Right cardiac atrium (tissue), 5 donors: ENCODE measurements at regions not wholly inside any gene's neighbourhood (a gene's known extent, or its start where the extent isn't known, plus 50 kb on each side); places are given as distances from the start of the nearest gene placed in this dataset.
A peak's percentile ranks its signal among the peaks of the same experiment; 100 is the strongest.

Experiments used
- ATAC-seq, 2 donors: fragments of 200-7000 bp; cut with Tn5 transposase; one replicate each; pipeline versions ENCODE4 v1.8.0 to v1.9.1; 2020; ENCODE audit warnings: moderate library complexity in 2 of 2, mild to moderate bottlenecking in 1 of 2
- DNase-seq, 3 donors: peaks; one replicate each; pipeline ENCODE4 v3.0.0-alpha.2; 2020
- H3K27ac ChIP-seq: one replicate; pipeline ENCODE4 v1.5.1; 2013; ENCODE audit warnings: mild to moderate bottlenecking, low read length, control low read depth, moderate library complexity
- H3K27me3 ChIP-seq: one replicate; pipeline ENCODE4 v1.6.1; 2013; ENCODE audit not compliant: control insufficient read depth, insufficient read depth
- H3K4me1 ChIP-seq: one replicate; pipeline ENCODE4 v1.6.1; 2013; ENCODE audit warnings: low read length; ENCODE audit not compliant: control insufficient read depth, insufficient read depth
- H3K4me3 ChIP-seq: one replicate; pipeline ENCODE4 v1.5.1; 2013; ENCODE audit warnings: low read length, control low read depth
- H3K9me3 ChIP-seq: one replicate; pipeline ENCODE4 v1.6.1; 2013; ENCODE audit warnings: low read length; ENCODE audit not compliant: control insufficient read depth
- WGBS: extraction: QIAGEN DNeasy Blood & Tissue Kit; methylation state at CpG from one replicate; pipeline ENCODE4 v1.1.7; 2013; 5-methylcytosine and 5-hydroxymethylcytosine counted together
- intact Hi-C, 4 donors: fragments of 100-400 bp; cut with DNase I; formaldehyde crosslinking; loops; one replicate each; pipeline versions ENCODE4 v1.11.0 to v1.14.0; 2022 to 2023
- donor health status: healthy with polysubstance abuse.
- donor health status: DM: no; HTN: yes; CAD: no.
- donor health status: DM: no; HTN: no; CAD: no.
- donor health status: DM: no; HTN: yes; CAD: no; lungs with severe emphysema.
- donor health status: DM: yes; HTN: yes; CAD: no.

DNA sequence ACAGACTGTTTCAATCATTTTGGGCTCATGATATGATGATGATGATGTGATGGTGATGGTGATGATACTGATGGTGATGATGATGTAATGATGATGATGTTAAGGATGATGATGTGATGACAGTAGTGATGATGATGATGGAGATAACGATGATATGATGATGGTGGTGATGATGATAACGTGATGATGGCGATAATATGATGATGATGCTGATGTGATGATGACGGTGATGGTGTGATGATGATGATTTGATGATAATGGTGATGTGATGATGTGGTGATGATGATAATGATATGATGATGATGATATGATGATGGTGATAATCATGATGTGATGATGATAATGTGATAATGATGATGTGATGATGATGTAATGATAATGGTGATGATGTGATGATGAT is 612.6 kb downstream of the AACS start:
- H3K9me3 ChIP-seq: no peaks in the 10 kb centered on the region
- ATAC-seq: no peak
- WGBS: 92% methylated on average over 4 of the region's 4 CpGs
- H3K27me3 ChIP-seq: no peaks in the 10 kb centered on the region
- H3K4me1 ChIP-seq: no peaks in the 10 kb centered on the region
- no peak overlapping the region for H3K4me3 ChIP-seq
- intact Hi-C loops: no loop called here
- H3K27ac ChIP-seq: no peak overlapping the region
- no peak for DNase-seq

DNA sequence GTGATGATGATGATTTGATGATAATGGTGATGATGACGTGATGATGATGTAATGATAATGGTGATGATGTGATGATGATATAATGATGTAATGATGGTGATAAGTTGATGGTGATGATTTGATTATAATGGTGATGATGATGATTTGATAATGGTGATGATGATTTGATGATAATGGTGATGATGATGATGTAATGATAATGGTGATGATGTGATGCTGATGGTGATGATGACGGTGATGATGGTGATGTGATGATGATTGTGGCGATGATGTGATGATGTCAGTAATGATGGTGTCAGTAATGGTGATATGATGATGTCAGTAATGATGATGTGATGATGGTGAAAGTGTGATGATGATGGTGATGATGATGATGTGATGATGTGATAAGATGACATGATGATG is 613.4 kb downstream of the AACS start:
- H3K27ac ChIP-seq: no peak overlapping the region
- H3K4me3 ChIP-seq: no peak overlapping the region
- intact Hi-C loops: no loop called here
- no peaks in the 10 kb centered on the region for H3K27me3 ChIP-seq
- H3K4me1 ChIP-seq: no peaks in the 10 kb centered on the region
- ATAC-seq: no peak
- DNase-seq: no peak
- no peaks in the 10 kb centered on the region for H3K9me3 ChIP-seq
- WGBS: 72% methylated on average over 3 of the region's 3 CpGs

DNA sequence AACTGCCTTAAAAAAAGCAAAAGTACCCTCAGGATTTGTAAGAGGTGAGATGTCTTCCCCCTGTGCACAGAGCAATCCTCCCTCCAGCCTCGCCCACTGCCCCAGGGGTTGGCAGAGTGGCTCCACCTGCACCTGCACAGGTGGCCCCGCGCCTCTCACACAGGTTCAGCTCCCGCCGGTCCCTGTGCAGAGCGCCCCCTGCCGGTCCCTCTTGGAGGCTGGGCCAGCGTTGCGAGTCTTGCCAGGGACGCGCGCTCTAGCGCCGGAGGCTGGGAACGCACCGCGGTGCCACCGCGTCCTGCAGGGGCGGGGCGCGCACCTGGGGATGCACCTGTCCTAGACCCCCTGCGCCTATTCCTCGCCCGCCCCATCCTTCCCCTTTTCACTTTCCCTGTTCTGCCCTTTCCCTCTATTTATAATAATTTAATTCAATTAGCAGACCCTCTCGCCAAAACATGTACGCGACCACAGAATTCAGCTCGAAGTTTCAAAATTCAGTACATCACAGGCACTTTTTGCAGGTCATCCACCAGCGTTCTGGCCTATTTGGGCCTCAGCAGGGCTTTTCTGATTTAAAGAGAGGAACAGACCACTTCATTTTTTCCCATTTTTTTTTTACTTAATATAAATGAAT is 618.6 kb downstream of the AACS start:
- intact Hi-C loops: loop anchor here in 1 of 4 donors (10.0 kb wide), 1 partner anchor 139 kb away; no protein-coding TSS in a partner anchor
- H3K4me1 ChIP-seq: no peaks in the 10 kb centered on the region
- no peak overlapping the region for H3K4me3 ChIP-seq
- H3K27me3 ChIP-seq: no peaks in the 10 kb centered on the region
- peak; percentile 51 to 54 for ATAC-seq
- 11% methylated on average over 30 of the region's 30 CpGs for WGBS
- no peak overlapping the region for H3K27ac ChIP-seq
- H3K9me3 ChIP-seq: no peaks in the 10 kb centered on the region
- peak in 2 of 3 donors; percentile 69 to 73 for DNase-seq

DNA sequence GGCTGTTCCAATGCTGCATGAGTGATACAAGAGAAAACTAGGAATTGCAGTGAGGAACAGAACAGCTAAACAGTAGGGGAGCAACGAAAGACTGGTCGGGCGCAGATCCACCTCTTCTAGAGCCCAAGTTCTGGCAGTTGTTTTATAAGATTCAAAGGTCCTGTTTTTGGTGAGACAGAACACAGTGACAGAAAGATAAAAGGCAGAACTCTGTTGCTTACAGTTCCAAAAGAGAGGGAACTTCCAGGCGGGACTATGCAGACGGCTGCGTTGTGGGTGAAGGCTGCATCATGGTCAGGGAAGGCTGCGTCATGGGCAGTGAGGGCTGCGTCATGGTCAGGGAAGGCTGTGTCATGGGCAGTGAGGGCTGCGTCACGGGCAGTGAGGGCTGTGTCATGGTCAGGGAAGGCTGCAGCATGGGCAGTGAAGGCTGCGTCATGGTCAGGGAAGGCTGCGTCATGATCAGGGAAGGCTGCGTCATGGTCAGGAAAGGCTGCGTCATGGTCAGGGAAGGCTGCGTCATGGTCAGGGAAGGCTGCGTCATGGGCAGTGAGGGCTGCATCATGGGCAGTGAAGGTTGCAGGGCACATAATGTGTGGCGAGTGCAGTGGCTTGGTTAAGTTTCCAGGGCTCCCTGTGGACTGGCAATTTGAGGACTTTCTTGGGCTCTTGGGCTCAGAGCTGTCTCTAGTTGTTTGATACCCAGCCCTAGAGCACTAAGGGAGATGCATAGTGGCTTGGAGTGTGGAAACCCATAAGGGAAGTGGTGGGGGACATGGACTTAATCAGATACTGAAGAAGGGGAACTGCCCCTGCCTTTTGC is 619.9 kb downstream of the AACS start:
- Histone ChIP-seq H3K9me3 (no peaks in the 10 kb centered on the region), H3K27me3 (no peaks in the 10 kb centered on the region), H3K27ac (no peak overlapping the region), H3K4me3 (no peak overlapping the region), H3K4me1 (no peaks in the 10 kb centered on the region)
- ATAC-seq (no peak), DNase-seq (peak in 1 of 3 donors; percentile 47)
- intact Hi-C loops: loop anchor here in 1 of 4 donors (10.0 kb wide), 1 partner anchor 140 kb away; no protein-coding TSS in a partner anchor
- 86% methylated on average over 17 of the region's 17 CpGs for WGBS

DNA sequence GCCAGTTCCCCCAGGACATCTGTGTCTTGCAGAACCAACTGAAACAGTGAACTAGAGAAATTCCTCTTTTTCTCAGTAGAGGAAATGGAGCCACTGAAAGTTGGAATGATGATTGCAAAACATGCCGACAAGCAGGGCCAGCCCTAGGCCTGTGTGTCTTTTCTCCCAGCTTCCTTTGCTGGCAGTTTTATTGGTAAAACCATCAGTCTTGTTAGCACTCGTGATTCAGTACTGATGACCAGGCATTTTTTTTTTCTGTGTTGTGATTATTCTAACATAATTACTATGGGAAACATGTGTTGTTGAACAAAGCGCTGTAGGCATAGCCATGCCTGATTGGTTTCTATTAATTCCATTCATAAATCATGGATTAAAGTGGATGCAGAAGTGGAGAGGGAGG is 620.7 kb downstream of the AACS start:
- no peaks in the 10 kb centered on the region for H3K27me3 ChIP-seq
- ATAC-seq (no peak), DNase-seq (no peak)
- H3K9me3 ChIP-seq: no peaks in the 10 kb centered on the region
- H3K4me3 ChIP-seq: no peak overlapping the region
- H3K27ac ChIP-seq: no peak overlapping the region
- WGBS: 52% methylated on average over 3 of the region's 3 CpGs
- intact Hi-C loops: loop anchor here in 1 of 4 donors (10.0 kb wide), 1 partner anchor 141 kb away; no protein-coding TSS in a partner anchor
- H3K4me1 ChIP-seq: no peaks in the 10 kb centered on the region

DNA sequence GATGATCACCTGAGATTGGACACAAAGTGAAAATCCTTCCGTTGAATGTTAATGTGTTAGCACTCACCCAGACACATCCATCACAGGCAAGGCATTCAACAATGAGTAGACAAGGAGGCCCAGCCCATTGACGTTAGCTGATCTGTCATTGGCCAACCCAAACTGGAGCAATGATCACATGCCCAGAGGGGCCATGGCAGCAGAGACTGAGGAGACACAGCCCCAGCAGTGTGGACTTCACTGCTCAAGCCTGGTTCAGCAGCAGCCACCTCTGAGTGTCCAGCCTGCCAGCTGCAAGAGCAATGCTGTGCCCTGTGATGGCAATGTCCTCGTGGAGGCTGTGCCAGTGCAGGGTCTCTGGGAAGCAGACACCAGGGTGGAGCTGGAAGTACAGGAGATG is 622.2 kb downstream of the AACS start:
- Histone ChIP-seq H3K27me3 (no peaks in the 10 kb centered on the region), H3K4me3 (no peak overlapping the region), H3K9me3 (no peaks in the 10 kb centered on the region), H3K27ac (no peak overlapping the region), H3K4me1 (no peaks in the 10 kb centered on the region)
- WGBS: 73% methylated on average over 3 of the region's 3 CpGs
- ATAC-seq (no peak), DNase-seq (no peak)
- intact Hi-C loops: loop anchor here in 1 of 4 donors (10.0 kb wide), 1 partner anchor 143 kb away; no protein-coding TSS in a partner anchor

DNA sequence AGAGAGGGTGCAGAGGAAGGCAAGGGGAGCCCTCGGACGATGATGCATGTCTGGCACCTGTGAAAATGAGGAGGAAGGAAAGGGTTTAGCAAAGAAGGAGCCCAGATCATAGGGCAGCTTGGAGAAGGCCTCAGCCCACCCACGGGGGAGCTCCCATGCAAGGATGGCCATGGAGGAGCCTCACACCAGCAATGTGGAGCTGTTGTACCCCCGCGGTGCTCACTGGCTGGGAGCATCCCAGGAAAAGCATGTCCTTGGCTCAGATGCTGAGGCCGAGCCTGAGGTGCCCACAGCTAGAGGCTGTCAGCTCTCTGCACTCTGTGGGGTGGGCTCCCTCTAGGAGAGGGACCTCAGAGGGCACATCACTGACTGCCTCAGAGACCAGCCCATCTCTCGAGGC is 622.6 kb downstream of the AACS start:
- intact Hi-C loops: loop anchor here in 1 of 4 donors (10.0 kb wide), 1 partner anchor 143 kb away; no protein-coding TSS in a partner anchor
- Histone ChIP-seq H3K4me1 (no peaks in the 10 kb centered on the region), H3K27ac (no peak overlapping the region), H3K4me3 (no peak overlapping the region), H3K27me3 (no peaks in the 10 kb centered on the region), H3K9me3 (no peaks in the 10 kb centered on the region)
- ATAC-seq: no peak
- WGBS: 75% methylated on average over 7 of the region's 7 CpGs
- no peak for DNase-seq

DNA sequence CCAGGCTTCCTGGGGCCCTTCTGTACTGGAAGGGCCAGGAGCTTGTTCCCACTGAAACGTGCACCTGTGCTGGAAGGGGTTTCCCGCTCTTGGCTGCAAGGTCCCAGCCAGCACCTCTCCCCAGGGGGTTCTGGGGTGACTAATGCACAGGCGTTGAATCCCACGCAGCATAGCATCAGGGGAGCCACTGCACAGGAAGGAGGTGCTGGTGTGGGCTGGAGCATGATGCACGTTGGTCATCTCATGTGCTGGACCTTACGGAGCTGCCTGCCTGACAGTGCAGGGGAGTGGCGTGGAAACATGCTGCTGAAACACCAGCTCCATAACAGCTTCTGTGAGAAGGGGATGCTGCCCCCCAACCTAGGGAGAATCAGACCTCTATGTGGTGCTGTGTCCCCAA is 623.0 kb downstream of the AACS start:
- no peak overlapping the region for H3K27ac ChIP-seq
- H3K4me1 ChIP-seq: no peaks in the 10 kb centered on the region
- DNase-seq (no peak), ATAC-seq (no peak)
- WGBS: 81% methylated on average over 7 of the region's 7 CpGs
- no peaks in the 10 kb centered on the region for H3K9me3 ChIP-seq
- no peaks in the 10 kb centered on the region for H3K27me3 ChIP-seq
- intact Hi-C loops: loop anchor here in 1 of 4 donors (10.0 kb wide), 1 partner anchor 143 kb away; no protein-coding TSS in a partner anchor
- no peak overlapping the region for H3K4me3 ChIP-seq

DNA sequence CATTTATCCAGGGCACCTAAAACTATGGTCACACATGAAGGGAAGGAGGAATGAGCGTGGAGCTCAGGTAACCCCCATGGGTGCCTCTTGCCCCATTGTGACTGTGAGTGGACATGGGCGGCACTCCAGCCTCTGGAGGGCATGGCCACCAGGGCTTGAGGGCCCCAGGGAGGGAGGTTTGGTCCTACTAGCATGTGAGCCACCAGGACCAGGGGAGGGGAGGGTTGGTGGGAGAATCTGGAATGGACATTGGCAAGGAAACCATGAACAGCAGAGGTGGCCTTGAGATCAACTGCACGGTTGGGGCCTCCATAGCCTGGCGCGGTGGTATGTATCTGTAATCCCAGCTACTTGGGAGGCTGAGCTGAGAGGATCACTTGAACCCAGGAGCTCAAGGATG is 623.6 kb downstream of the AACS start:
- no peak overlapping the region for H3K4me3 ChIP-seq
- intact Hi-C loops: loop anchor here in 1 of 4 donors (10.0 kb wide), 1 partner anchor 144 kb away; no protein-coding TSS in a partner anchor
- no peak overlapping the region for H3K27ac ChIP-seq
- ATAC-seq: no peak
- no peaks in the 10 kb centered on the region for H3K27me3 ChIP-seq
- no peaks in the 10 kb centered on the region for H3K4me1 ChIP-seq
- 92% methylated on average over 5 of the region's 5 CpGs for WGBS
- no peak for DNase-seq
- no peaks in the 10 kb centered on the region for H3K9me3 ChIP-seq

DNA sequence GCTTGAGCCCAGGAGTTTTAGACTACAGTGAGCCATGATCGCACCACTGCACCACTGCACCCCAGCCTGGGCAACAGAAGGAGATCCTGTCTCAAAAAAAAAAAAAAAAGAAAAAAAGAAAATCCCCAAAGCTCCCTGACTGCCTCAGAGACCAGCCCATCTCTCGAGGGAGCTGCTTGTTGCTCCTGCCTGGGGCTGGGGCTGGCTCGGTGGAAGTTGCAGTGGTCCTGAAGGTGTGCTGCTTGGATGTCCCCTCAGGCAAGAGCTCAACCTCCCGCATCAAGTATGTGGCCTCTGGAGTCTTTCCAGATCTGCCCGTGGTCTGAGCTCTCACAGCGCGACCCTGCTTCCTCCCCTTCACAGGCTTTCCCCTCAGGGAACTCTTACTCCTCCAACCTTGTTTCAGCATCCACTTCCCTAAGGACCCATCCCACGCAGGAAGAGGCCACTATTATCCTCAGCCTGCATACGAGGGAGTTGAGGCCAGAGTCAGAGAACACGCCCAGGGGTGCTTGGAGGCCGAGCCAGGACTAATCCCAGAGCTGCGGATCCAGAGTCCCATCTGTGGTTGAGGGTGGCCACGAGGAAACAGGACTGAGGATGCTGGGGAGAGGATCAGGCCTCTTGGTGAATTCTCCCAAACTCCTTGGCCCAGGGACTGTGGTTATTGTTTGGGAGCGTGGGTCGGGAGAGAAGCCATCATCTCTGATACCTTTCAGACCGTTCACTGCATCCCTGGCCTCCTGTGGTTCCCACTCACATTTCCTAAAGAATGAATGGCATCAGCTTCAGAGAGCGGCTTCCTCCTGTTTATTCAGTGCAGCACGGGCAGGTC is 624.6 kb downstream of the AACS start:
- H3K27me3 ChIP-seq: no peaks in the 10 kb centered on the region
- intact Hi-C loops: loop anchor here in 1 of 4 donors (10.0 kb wide), 1 partner anchor 145 kb away; no protein-coding TSS in a partner anchor
- H3K4me3 ChIP-seq: no peak overlapping the region
- no peaks in the 10 kb centered on the region for H3K9me3 ChIP-seq
- no peak for ATAC-seq
- H3K4me1 ChIP-seq: no peaks in the 10 kb centered on the region
- no peak for DNase-seq
- 64% methylated on average over 18 of the region's 18 CpGs for WGBS
- H3K27ac ChIP-seq: no peak overlapping the region
